ENCODE measurements at regions not wholly inside any gene's neighbourhood (a gene's known extent, or its start where the extent isn't known, plus 50 kb on each side); places are given as distances from the start of the nearest gene placed in this dataset.

GRCh38 chr2:220068846-220069245 lies 441.4 kb downstream of the SLC4A3 start:
- no TSS peak for BruUV-seq (replicated peaks)
- no peak for DNase-seq
- H3F3A ChIP-seq (ENCODE audit: low read length, unreplicated experiment), result no peaks in the 10 kb centered on the region
- TF ChIP-seq EZH2 (IDR thresholded peaks at IDR 0.05; ENCODE audit: low read length, unreplicated experiment), result no peak
- TF ChIP-seq CTCF (conservative IDR thresholded peaks at IDR 0.05; ENCODE audit: low read depth, low read length), result no peak
- TF ChIP-seq EZH2phosphoT487 (IDR thresholded peaks at IDR 0.05; ENCODE audit: borderline replicate concordance, low read length), result no peak
- H4K20me1 ChIP-seq (ENCODE audit: low read length), result no peaks in the 10 kb centered on the region
- no peaks in the 10 kb centered on the region for H3K79me2 ChIP-seq (ENCODE audit: low read length)
- no peaks in the 10 kb centered on the region for H3K4me1 ChIP-seq (ENCODE audit: insufficient read depth, low read length)
- intact Hi-C loops (cut with micrococcal nuclease), result no loop called here
- H3K9me2 ChIP-seq (replicated peaks; ENCODE audit: low read length), result no peaks in the 10 kb centered on the region; the same call in 1 of the 2 replicates
- H3K4me2 ChIP-seq (ENCODE audit: low read length), result no peak overlapping the region
- H2AFZ ChIP-seq (ENCODE audit: low read length), result no peak overlapping the region
- no peaks in the 10 kb centered on the region for H3K27me3 ChIP-seq (ENCODE audit: low read length)
- no peak overlapping the region for H3K27ac ChIP-seq (ENCODE audit: low read length)
- no peaks in the 10 kb centered on the region for H3K36me3 ChIP-seq (ENCODE audit: low read depth, low read length)
- H3K9me3 ChIP-seq (ENCODE audit: low read length), result no peaks in the 10 kb centered on the region
- no peak for ATAC-seq
- H3K9ac ChIP-seq (ENCODE audit: low read length), result no peak overlapping the region
- POLR2A ChIA-PET (ENCODE audit: unreplicated experiment), result no interaction called here
- CTCF ChIA-PET, result interaction anchor here (0.7 kb wide), 1 partner anchor 124 kb away, joined by 3 read pairs; no protein-coding TSS in a partner anchor
- no peak overlapping the region for H3K4me3 ChIP-seq (ENCODE audit: low read length)

- Histone ChIP-seq H3K9me2 (replicated peaks; ENCODE audit: low read length) (no peaks in the 10 kb centered on the region; the same call in 1 of the 2 replicates), H3K4me2 (ENCODE audit: low read length) (no peak overlapping the region), H3K4me1 (ENCODE audit: insufficient read depth, low read length) (no peaks in the 10 kb centered on the region), H3K9me3 (ENCODE audit: low read length) (no peaks in the 10 kb centered on the region), H3F3A (ENCODE audit: low read length, unreplicated experiment) (no peaks in the 10 kb centered on the region), H3K9ac (ENCODE audit: low read length) (no peak overlapping the region), H4K20me1 (ENCODE audit: low read length) (no peaks in the 10 kb centered on the region), H3K79me2 (ENCODE audit: low read length) (no peaks in the 10 kb centered on the region), H3K4me3 (ENCODE audit: low read length) (no peak overlapping the region), H3K27ac (ENCODE audit: low read length) (no peak overlapping the region), H3K27me3 (ENCODE audit: low read length) (no peaks in the 10 kb centered on the region), H2AFZ (ENCODE audit: low read length) (no peak overlapping the region), H3K36me3 (ENCODE audit: low read depth, low read length) (no peaks in the 10 kb centered on the region)
- POLR2A ChIA-PET (ENCODE audit: unreplicated experiment), result no interaction called here
- intact Hi-C loops (cut with micrococcal nuclease), result no loop called here
- CTCF ChIA-PET, result no interaction called here
- DNase-seq (no peak), ATAC-seq (no peak)
- no TSS peak for BruUV-seq (replicated peaks)
- TF ChIP-seq EZH2phosphoT487 (IDR thresholded peaks at IDR 0.05; ENCODE audit: borderline replicate concordance, low read length) (no peak), EZH2 (IDR thresholded peaks at IDR 0.05; ENCODE audit: low read length, unreplicated experiment) (no peak), CTCF (conservative IDR thresholded peaks at IDR 0.05; ENCODE audit: low read depth, low read length) (no peak)
Observed at GRCh38 chr2:220070349-220070748, 442.9 kb downstream of the SLC4A3 start.

GRCh38 chr2:220071696-220072095 lies 444.3 kb downstream of the SLC4A3 start:
- Histone ChIP-seq H3K27me3 (ENCODE audit: low read length) (no peaks in the 10 kb centered on the region), H2AFZ (ENCODE audit: low read length) (no peak overlapping the region), H3K36me3 (ENCODE audit: low read depth, low read length) (no peaks in the 10 kb centered on the region), H3K27ac (ENCODE audit: low read length) (no peak overlapping the region), H3K9ac (ENCODE audit: low read length) (no peak overlapping the region), H3K4me1 (ENCODE audit: insufficient read depth, low read length) (no peaks in the 10 kb centered on the region), H4K20me1 (ENCODE audit: low read length) (no peaks in the 10 kb centered on the region), H3K4me2 (ENCODE audit: low read length) (no peak overlapping the region), H3F3A (ENCODE audit: low read length, unreplicated experiment) (no peaks in the 10 kb centered on the region), H3K9me3 (ENCODE audit: low read length) (no peaks in the 10 kb centered on the region), H3K9me2 (replicated peaks; ENCODE audit: low read length) (no peaks in the 10 kb centered on the region; the same call in 1 of the 2 replicates), H3K79me2 (ENCODE audit: low read length) (no peaks in the 10 kb centered on the region), H3K4me3 (ENCODE audit: low read length) (no peak overlapping the region)
- ATAC-seq (no peak), DNase-seq (no peak)
- intact Hi-C loops (cut with micrococcal nuclease), result no loop called here
- ChIA-PET CTCF (no interaction called here), POLR2A (ENCODE audit: unreplicated experiment) (no interaction called here)
- BruUV-seq (replicated peaks), result no TSS peak
- TF ChIP-seq EZH2phosphoT487 (IDR thresholded peaks at IDR 0.05; ENCODE audit: borderline replicate concordance, low read length) (no peak), EZH2 (IDR thresholded peaks at IDR 0.05; ENCODE audit: low read length, unreplicated experiment) (no peak), CTCF (conservative IDR thresholded peaks at IDR 0.05; ENCODE audit: low read depth, low read length) (no peak)
